ENCODE measurements at regions not wholly inside any gene's neighbourhood (a gene's known extent, or its start where the extent isn't known, plus 50 kb on each side); places are given as distances from the start of the nearest gene placed in this dataset.
"Not testable (repeated sequence)": the region's sequence is repeated elsewhere in the genome, so short reads cannot be mapped to it uniquely, and the experiment has no call there.

DNA sequence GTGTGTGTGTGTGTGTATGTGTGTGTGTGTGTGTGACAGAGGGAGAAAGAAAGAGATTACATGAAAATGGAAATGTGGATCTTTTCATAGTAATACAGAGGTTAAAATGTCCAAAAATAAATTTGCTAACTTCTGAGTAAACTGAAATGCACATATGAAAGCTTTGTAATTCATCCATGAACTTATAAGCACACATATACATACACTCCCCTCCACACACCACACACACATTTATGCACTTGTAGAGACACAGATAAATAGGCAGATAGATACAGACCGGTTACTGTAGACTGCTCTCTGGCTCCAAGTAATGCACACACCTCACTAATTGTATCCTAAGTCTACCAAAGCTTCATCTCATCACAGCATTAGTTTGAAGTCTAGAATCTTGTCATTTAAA, 50.5 kb upstream of the PTPN20 start:
- H3K4me3 ChIP-seq (ENCODE audit: insufficient read depth, low read depth, low read length, poor library complexity, severe bottlenecking); H3K9me3 ChIP-seq (ENCODE audit: control insufficient read depth, low read length); H3K36me3 ChIP-seq (ENCODE audit: control insufficient read depth, insufficient read depth, low read length); DNase-seq; H3K27ac ChIP-seq (ENCODE audit: insufficient read depth, low read length, poor library complexity, severe bottlenecking); H3K27me3 ChIP-seq (replicated peaks; ENCODE audit: control insufficient read depth, insufficient read depth, low read length, poor library complexity, severe bottlenecking); H3K4me1 ChIP-seq (ENCODE audit: control insufficient read depth, insufficient read depth, low read length, poor library complexity, severe bottlenecking): not testable (repeated sequence)
